ENCODE measurements at regions not wholly inside any gene's neighbourhood (a gene's known extent, or its start where the extent isn't known, plus 50 kb on each side); places are given as distances from the start of the nearest gene placed in this dataset.

DNA sequence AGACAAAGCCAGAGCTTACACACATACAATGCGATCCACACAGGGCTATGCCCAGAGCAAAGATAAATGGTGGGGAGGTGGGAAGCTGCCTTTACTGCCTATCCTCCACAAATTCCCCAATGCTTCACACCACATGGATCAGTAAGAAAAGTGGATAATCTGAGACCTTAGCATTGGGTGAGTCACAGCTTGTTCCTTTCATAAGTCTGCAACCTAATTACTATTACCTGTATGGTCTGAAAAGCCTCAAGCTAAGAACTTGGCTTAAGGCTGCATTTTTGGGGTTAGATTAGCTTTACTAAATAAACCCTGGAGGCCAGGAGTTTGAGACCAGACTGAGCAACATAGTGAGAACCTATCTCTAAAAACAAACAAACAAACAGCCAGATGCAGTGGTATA, 66.0 kb upstream of the BTBD3 start:
- TF ChIP-seq, protein P1, sequence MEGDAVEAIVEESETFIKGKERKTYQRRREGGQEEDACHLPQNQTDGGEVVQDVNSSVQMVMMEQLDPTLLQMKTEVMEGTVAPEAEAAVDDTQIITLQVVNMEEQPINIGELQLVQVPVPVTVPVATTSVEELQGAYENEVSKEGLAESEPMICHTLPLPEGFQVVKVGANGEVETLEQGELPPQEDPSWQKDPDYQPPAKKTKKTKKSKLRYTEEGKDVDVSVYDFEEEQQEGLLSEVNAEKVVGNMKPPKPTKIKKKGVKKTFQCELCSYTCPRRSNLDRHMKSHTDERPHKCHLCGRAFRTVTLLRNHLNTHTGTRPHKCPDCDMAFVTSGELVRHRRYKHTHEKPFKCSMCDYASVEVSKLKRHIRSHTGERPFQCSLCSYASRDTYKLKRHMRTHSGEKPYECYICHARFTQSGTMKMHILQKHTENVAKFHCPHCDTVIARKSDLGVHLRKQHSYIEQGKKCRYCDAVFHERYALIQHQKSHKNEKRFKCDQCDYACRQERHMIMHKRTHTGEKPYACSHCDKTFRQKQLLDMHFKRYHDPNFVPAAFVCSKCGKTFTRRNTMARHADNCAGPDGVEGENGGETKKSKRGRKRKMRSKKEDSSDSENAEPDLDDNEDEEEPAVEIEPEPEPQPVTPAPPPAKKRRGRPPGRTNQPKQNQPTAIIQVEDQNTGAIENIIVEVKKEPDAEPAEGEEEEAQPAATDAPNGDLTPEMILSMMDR (IDR thresholded peaks at IDR 0.05): no peak
- no peak for TF ChIP-seq POLR2A (IDR thresholded peaks at IDR 0.05)

Measured in uterus (tissue), 2 donors.